ENCODE measurements at regions not wholly inside any gene's neighbourhood (a gene's known extent, or its start where the extent isn't known, plus 50 kb on each side); places are given as distances from the start of the nearest gene placed in this dataset.
A peak's percentile ranks its signal among the peaks of the same experiment; 100 is the strongest.

- no peaks in the 10 kb centered on the region for H3K4me1 ChIP-seq
- DNase-seq (ENCODE audit: low read depth in 1 of 2, low spot score in 1 of 2) (no peak), ATAC-seq (no peak), FAIRE-seq (peak; percentile 72)
- no peak for TF ChIP-seq ZFP36 (IDR thresholded peaks at IDR 0.05; ENCODE audit: borderline replicate concordance, partially characterized antibody)
- no peak for TF ChIP-seq MAX (IDR thresholded peaks at IDR 0.05)
- TF ChIP-seq HMGXB4 (CRISPR knock-in tag; IDR thresholded peaks at IDR 0.05; ENCODE audit: borderline replicate concordance): no peak
- TF ChIP-seq RNF2 (IDR thresholded peaks at IDR 0.05; ENCODE audit: borderline replicate concordance, low read depth): no peak
- TF ChIP-seq RAD21 (conservative IDR thresholded peaks at IDR 0.05 in 1 of 2, IDR thresholded peaks at IDR 0.05 in 1 of 2): no peak
- no peak for TF ChIP-seq PBX3 (IDR thresholded peaks at IDR 0.05)
- no peak for TF ChIP-seq POLR2A (IDR thresholded peaks at IDR 0.05; ENCODE audit: low read length)
- TF ChIP-seq RCOR1 (IDR thresholded peaks at IDR 0.05; ENCODE audit: low read depth, low read length): no peak
- TF ChIP-seq KDM1A (IDR thresholded peaks at IDR 0.05; ENCODE audit: low read depth): no peak
- TF ChIP-seq ZSCAN20 (CRISPR knock-in tag; IDR thresholded peaks at IDR 0.05): no peak
- TF ChIP-seq REST (IDR thresholded peaks at IDR 0.05): no peak
- TF ChIP-seq CEBPB (IDR thresholded peaks at IDR 0.05): no peak
- TF ChIP-seq JUNB (IDR thresholded peaks at IDR 0.05): no peak
- TF ChIP-seq FOXS1 (CRISPR knock-in tag; IDR thresholded peaks at IDR 0.05): no peak
- TF ChIP-seq EHMT2 (IDR thresholded peaks at IDR 0.05; ENCODE audit: low read depth): no peak
- no peak for TF ChIP-seq BHLHE40 (IDR thresholded peaks at IDR 0.05; ENCODE audit: low read depth, low read length)
- TF ChIP-seq KDM5A (IDR thresholded peaks at IDR 0.05): no peak
- no peak for TF ChIP-seq PHF8 (IDR thresholded peaks at IDR 0.05; ENCODE audit: borderline replicate concordance, low read depth)
- TF ChIP-seq ATOH8 (CRISPR knock-in tag; IDR thresholded peaks at IDR 0.05; ENCODE audit: low read depth): no peak
- H3K9me3 ChIP-seq: peaks cover 2% of the 10 kb centered on the region; the same call in 1 of the 3 replicates
- CTCF ChIA-PET: no interaction called here
- H3K27ac ChIP-seq: no peak overlapping the region
- POLR2A ChIA-PET: no interaction called here
- no peak overlapping the region for H3K4me2 ChIP-seq
- H3K4me3 ChIP-seq: no peak overlapping the region
These were observed 134.5 kb downstream of the CDH26 start for GRCh38 chr20:60092729-60093128.

- Histone ChIP-seq H3K4me1 (no peaks in the 10 kb centered on the region), H3K27ac (no peak overlapping the region), H3K4me2 (no peak overlapping the region), H3K4me3 (no peak overlapping the region), H3K9me3 (peaks cover 11% of the 10 kb centered on the region; the same call in 2 of the 3 replicates)
- ATAC-seq (no peak), FAIRE-seq (no peak), DNase-seq (ENCODE audit: low read depth in 1 of 2, low spot score in 1 of 2) (no peak)
- 8% methylated on average over 5 of the region's 5 CpGs for WGBS (ENCODE audit: missing lambda C conversion rate)
- ChIA-PET POLR2A (no interaction called here), CTCF (no interaction called here)
- no peak for TF ChIP-seq RARB (CRISPR knock-in tag; IDR thresholded peaks at IDR 0.05)
- TF ChIP-seq ESRRA (IDR thresholded peaks at IDR 0.05; ENCODE audit: borderline replicate concordance, low read length): no peak
- TF ChIP-seq RNF2 (IDR thresholded peaks at IDR 0.05; ENCODE audit: borderline replicate concordance, low read depth): no peak
- no peak for TF ChIP-seq NR3C1 (IDR thresholded peaks at IDR 0.05)
- TF ChIP-seq REST (IDR thresholded peaks at IDR 0.05): no peak
- no peak for TF ChIP-seq BCL3 (IDR thresholded peaks at IDR 0.05)
- no peak for TF ChIP-seq MAFK (IDR thresholded peaks at IDR 0.05; ENCODE audit: partially characterized antibody)
- TF ChIP-seq TFCP2L1 (CRISPR knock-in tag; IDR thresholded peaks at IDR 0.05): no peak
- TF ChIP-seq FOSB (CRISPR knock-in tag; IDR thresholded peaks at IDR 0.05): no peak
- TF ChIP-seq PHF8 (IDR thresholded peaks at IDR 0.05; ENCODE audit: borderline replicate concordance, low read depth): no peak
These were observed 137.2 kb downstream of the CDH26 start for GRCh38 chr20:60095456-60095855.
